HK-2 (cell line): ENCODE measurements at regions not wholly inside any gene's neighbourhood (a gene's known extent, or its start where the extent isn't known, plus 50 kb on each side); places are given as distances from the start of the nearest gene placed in this dataset.
"Not testable (repeated sequence)": the region's sequence is repeated elsewhere in the genome, so short reads cannot be mapped to it uniquely, and the experiment has no call there.

Source experiments
- DNase-seq: peaks from one replicate; pipeline ENCODE4 v3.0.0-alpha.2; 2018; ENCODE audit not compliant: unreplicated experiment

- no peak for DNase-seq
Observed at GRCh38 chr6:81003894-81004293, 748.6 kb downstream of the TENT5A start.

GRCh38 chr6:81003156-81003555, 749.3 kb downstream of the TENT5A start:
- DNase-seq, result no peak

- no peak for DNase-seq
Observed at GRCh38 chr6:81002126-81002525, 750.4 kb downstream of the TENT5A start.

GRCh38 chr6:80991316-80991715, 761.2 kb downstream of the TENT5A start:
- DNase-seq, result no peak

- DNase-seq, result no peak
Observed at GRCh38 chr6:80988892-80989291, 763.6 kb downstream of the TENT5A start.

GRCh38 chr6:80988286-80988685, 764.2 kb downstream of the TENT5A start:
- no peak for DNase-seq

GRCh38 chr6:80981226-80981625, 771.3 kb downstream of the TENT5A start:
- not testable (repeated sequence) for DNase-seq

- no peak for DNase-seq
Observed at GRCh38 chr6:80976336-80976735, 776.1 kb downstream of the TENT5A start.

GRCh38 chr6:80974579-80974978, 777.9 kb downstream of the TENT5A start:
- no peak for DNase-seq

- DNase-seq, result no peak
Observed at GRCh38 chr6:80969439-80969838, 783.0 kb downstream of the TENT5A start.

- no peak for DNase-seq
Observed at GRCh38 chr6:80967609-80968008, 784.9 kb downstream of the TENT5A start.

- no peak for DNase-seq
Observed at GRCh38 chr6:80962382-80962781, 790.1 kb downstream of the TENT5A start.

GRCh38 chr6:80961166-80961565, 791.3 kb downstream of the TENT5A start:
- no peak for DNase-seq

GRCh38 chr6:80959034-80959433, 793.4 kb downstream of the TENT5A start:
- DNase-seq, result no peak

GRCh38 chr6:80956898-80957297, 795.6 kb downstream of the TENT5A start:
- DNase-seq, result no peak

- not testable (repeated sequence) for DNase-seq
Observed at GRCh38 chr6:80952479-80952878, 800.0 kb downstream of the TENT5A start.

- no peak for DNase-seq
Observed at GRCh38 chr6:80946402-80946801, 806.1 kb downstream of the TENT5A start.

- no peak for DNase-seq
Observed at GRCh38 chr6:80942911-80943310, 809.6 kb downstream of the TENT5A start.

- no peak for DNase-seq
Observed at GRCh38 chr6:80940976-80941375, 811.5 kb downstream of the TENT5A start.

- DNase-seq, result no peak
Observed at GRCh38 chr6:80940571-80940970, 811.9 kb downstream of the TENT5A start.

- no peak for DNase-seq
Observed at GRCh38 chr6:80939898-80940297, 812.6 kb downstream of the TENT5A start.

- DNase-seq, result no peak
Observed at GRCh38 chr6:80939480-80939879, 813.0 kb downstream of the TENT5A start.

- no peak for DNase-seq
Observed at GRCh38 chr6:80938131-80938530, 814.4 kb downstream of the TENT5A start.

GRCh38 chr6:80932359-80932758, 820.1 kb downstream of the TENT5A start:
- no peak for DNase-seq

- DNase-seq, result no peak
Observed at GRCh38 chr6:80930376-80930775, 822.1 kb downstream of the TENT5A start.
